OCI-LY1 (cell line): ENCODE measurements at regions not wholly inside any gene's neighbourhood (a gene's known extent, or its start where the extent isn't known, plus 50 kb on each side); places are given as distances from the start of the nearest gene placed in this dataset.

Experiments
- H2AFZ ChIP-seq: fragments of 200-600 bp; sonication (generic), shearing (Covaris generic); 2 replicates; pipeline ENCODE4 v1.6.0; 2014; ENCODE audit warnings: antibody characterized with exemption, mild to moderate bottlenecking, low read length
- H3F3A ChIP-seq: fragments of 200-600 bp; sonication (generic), shearing (Covaris generic); 2 replicates; pipeline ENCODE4 v1.6.0; 2014; ENCODE audit warnings: mild to moderate bottlenecking, antibody characterized with exemption, low read length, moderate library complexity; ENCODE audit not compliant: insufficient read depth
- H3K27ac ChIP-seq: fragments of 200-600 bp; sonication (generic); 2 replicates; pipeline ENCODE4 v1.5.1; 2014; ENCODE audit warnings: low read length, mixed run types, mild to moderate bottlenecking, low read depth; ENCODE audit not compliant: poor library complexity, severe bottlenecking
- H3K27me3 ChIP-seq: fragments of 200-600 bp; sonication (generic); 2 replicates; pipeline ENCODE4 v1.6.0; 2014; ENCODE audit warnings: antibody characterized with exemption, mild to moderate bottlenecking, low read length, moderate library complexity; ENCODE audit not compliant: insufficient read depth
- H3K36me3 ChIP-seq: fragments of 200-600 bp; sonication (generic); 2 replicates; pipeline ENCODE4 v1.6.1; 2014; ENCODE audit warnings: mild to moderate bottlenecking, antibody characterized with exemption, low read length, moderate library complexity, mixed read lengths; ENCODE audit not compliant: insufficient read depth
- H3K4me1 ChIP-seq: fragments of 200-600 bp; sonication (generic); 2 replicates; pipeline ENCODE4 v1.5.1; 2014; ENCODE audit warnings: mild to moderate bottlenecking, low read length, moderate library complexity; ENCODE audit not compliant: insufficient read depth, severe bottlenecking
- H3K4me2 ChIP-seq: fragments of 200-600 bp; sonication (generic), shearing (Covaris generic); 2 replicates; pipeline ENCODE4 v1.6.1; 2014; ENCODE audit warnings: low read length
- H3K4me3 ChIP-seq: fragments of 200-600 bp; sonication (generic); 2 replicates; pipeline ENCODE4 v1.5.1; 2014; ENCODE audit warnings: low read length, low read depth, mild to moderate bottlenecking, mixed read lengths; ENCODE audit not compliant: poor library complexity, severe bottlenecking
- H3K79me2 ChIP-seq: fragments of 200-600 bp; shearing (Covaris generic); 2 replicates; pipeline ENCODE4 v1.6.1; 2016; ENCODE audit warnings: mixed run types, low read length, mixed read lengths; ENCODE audit not compliant: insufficient read depth
- H3K9ac ChIP-seq: fragments of 200-600 bp; sonication (generic), shearing (Covaris generic); 2 replicates; pipeline ENCODE4 v1.6.1; 2014; ENCODE audit warnings: mild to moderate bottlenecking, low read length, mixed read lengths
- H3K9me2 ChIP-seq: fragments of 200-600 bp; sonication (generic), shearing (Covaris generic); 2 replicates; pipeline ENCODE4 v1.6.1; 2014; ENCODE audit warnings: low read depth, mild to moderate bottlenecking, low read length, mixed read lengths
- H3K9me3 ChIP-seq: fragments of 200-600 bp; shearing (Covaris generic); 2 replicates; pipeline ENCODE4 v1.6.1; 2014; ENCODE audit warnings: low read length, mixed read lengths
- H4K20me1 ChIP-seq: fragments of 200-600 bp; sonication (generic), shearing (Covaris generic); 2 replicates; pipeline ENCODE4 v1.6.0; 2016; ENCODE audit warnings: mild to moderate bottlenecking, low read length; ENCODE audit not compliant: insufficient read depth
- EZH2 ChIP-seq: fragments of 200-600 bp; sonication (generic), shearing (Covaris generic); IDR thresholded peaks from 2 replicates; pipeline ENCODE4 v1.8.0; 2017; ENCODE audit warnings: borderline replicate concordance, mixed run types, mild to moderate bottlenecking, antibody characterized with exemption, low read length, moderate library complexity, mixed read lengths
- TF ChIP-seq, protein P1 (sequence below): fragments of 200-600 bp; sonication (generic), shearing (Covaris generic); IDR thresholded peaks from 2 replicates; pipeline ENCODE4 v1.5.1; 2017; ENCODE audit warnings: mild to moderate bottlenecking, antibody characterized with exemption, low read length, moderate library complexity, mixed read lengths

GRCh38 chr19:28914173-28914572 is 298.8 kb downstream of the UQCRFS1 start:
- no peak overlapping the region for H3K4me3 ChIP-seq
- TF ChIP-seq EZH2 = no peak
- TF ChIP-seq, protein P1, sequence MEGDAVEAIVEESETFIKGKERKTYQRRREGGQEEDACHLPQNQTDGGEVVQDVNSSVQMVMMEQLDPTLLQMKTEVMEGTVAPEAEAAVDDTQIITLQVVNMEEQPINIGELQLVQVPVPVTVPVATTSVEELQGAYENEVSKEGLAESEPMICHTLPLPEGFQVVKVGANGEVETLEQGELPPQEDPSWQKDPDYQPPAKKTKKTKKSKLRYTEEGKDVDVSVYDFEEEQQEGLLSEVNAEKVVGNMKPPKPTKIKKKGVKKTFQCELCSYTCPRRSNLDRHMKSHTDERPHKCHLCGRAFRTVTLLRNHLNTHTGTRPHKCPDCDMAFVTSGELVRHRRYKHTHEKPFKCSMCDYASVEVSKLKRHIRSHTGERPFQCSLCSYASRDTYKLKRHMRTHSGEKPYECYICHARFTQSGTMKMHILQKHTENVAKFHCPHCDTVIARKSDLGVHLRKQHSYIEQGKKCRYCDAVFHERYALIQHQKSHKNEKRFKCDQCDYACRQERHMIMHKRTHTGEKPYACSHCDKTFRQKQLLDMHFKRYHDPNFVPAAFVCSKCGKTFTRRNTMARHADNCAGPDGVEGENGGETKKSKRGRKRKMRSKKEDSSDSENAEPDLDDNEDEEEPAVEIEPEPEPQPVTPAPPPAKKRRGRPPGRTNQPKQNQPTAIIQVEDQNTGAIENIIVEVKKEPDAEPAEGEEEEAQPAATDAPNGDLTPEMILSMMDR = no peak
- H3K27me3 ChIP-seq = 0 out of 2 replicates have a peak, but pooled peaks cover 4% of the 10 kb centered on the region
- H4K20me1 ChIP-seq = no peaks in the 10 kb centered on the region
- H3F3A ChIP-seq = no peaks in the 10 kb centered on the region
- no peak overlapping the region for H2AFZ ChIP-seq
- H3K9me2 ChIP-seq = no peaks in the 10 kb centered on the region
- H3K27ac ChIP-seq = no peak overlapping the region
- no peaks in the 10 kb centered on the region for H3K36me3 ChIP-seq
- no peak overlapping the region for H3K4me2 ChIP-seq
- H3K4me1 ChIP-seq = no peaks in the 10 kb centered on the region
- H3K79me2 ChIP-seq = no peaks in the 10 kb centered on the region
- no peaks in the 10 kb centered on the region for H3K9me3 ChIP-seq
- no peak overlapping the region for H3K9ac ChIP-seq

DNA sequence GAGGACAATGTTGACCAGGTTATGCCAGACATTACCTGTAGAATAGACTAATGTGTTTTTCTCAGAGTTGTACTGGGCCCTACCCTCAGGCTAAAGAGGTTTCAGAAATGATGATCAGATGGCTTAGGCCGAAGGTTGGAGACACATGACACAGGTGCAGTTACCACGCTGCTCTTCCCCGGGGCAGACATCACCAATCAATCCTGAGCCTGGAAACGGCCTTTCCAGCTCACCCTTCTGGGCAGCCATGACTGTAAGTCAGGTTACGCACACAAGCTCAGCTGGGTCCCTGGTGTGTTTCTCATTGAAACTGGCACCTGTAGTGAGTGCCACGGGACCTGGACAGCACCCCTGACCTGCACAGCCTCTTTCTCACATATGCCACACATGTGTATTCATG is 299.3 kb downstream of the UQCRFS1 start:
- H3K27ac ChIP-seq = no peak overlapping the region
- no peak overlapping the region for H3K4me2 ChIP-seq
- H3K27me3 ChIP-seq = 0 out of 2 replicates have a peak, but pooled peaks cover 4% of the 10 kb centered on the region
- no peaks in the 10 kb centered on the region for H3K9me3 ChIP-seq
- H3K4me3 ChIP-seq = no peak overlapping the region
- H3K9ac ChIP-seq = no peak overlapping the region
- no peak overlapping the region for H2AFZ ChIP-seq
- no peaks in the 10 kb centered on the region for H3K36me3 ChIP-seq
- H3K4me1 ChIP-seq = no peaks in the 10 kb centered on the region
- no peaks in the 10 kb centered on the region for H3K79me2 ChIP-seq
- TF ChIP-seq, protein P1 = no peak
- TF ChIP-seq EZH2 = no peak
- H3F3A ChIP-seq = no peaks in the 10 kb centered on the region
- H4K20me1 ChIP-seq = no peaks in the 10 kb centered on the region
- no peaks in the 10 kb centered on the region for H3K9me2 ChIP-seq

GRCh38 chr19:28908941-28909340 is 304.0 kb downstream of the UQCRFS1 start:
- no peaks in the 10 kb centered on the region for H3K27me3 ChIP-seq
- no peaks in the 10 kb centered on the region for H3F3A ChIP-seq
- no peak overlapping the region for H3K4me3 ChIP-seq
- no peaks in the 10 kb centered on the region for H3K4me1 ChIP-seq
- no peak for TF ChIP-seq EZH2
- TF ChIP-seq, protein P1 = no peak
- no peaks in the 10 kb centered on the region for H3K36me3 ChIP-seq
- no peaks in the 10 kb centered on the region for H4K20me1 ChIP-seq
- H3K9me2 ChIP-seq = no peaks in the 10 kb centered on the region
- H2AFZ ChIP-seq = no peak overlapping the region
- H3K9me3 ChIP-seq = no peaks in the 10 kb centered on the region
- no peak overlapping the region for H3K4me2 ChIP-seq
- no peaks in the 10 kb centered on the region for H3K79me2 ChIP-seq
- no peak overlapping the region for H3K9ac ChIP-seq
- H3K27ac ChIP-seq = no peak overlapping the region
